WTC11 (cell line): ENCODE measurements at regions not wholly inside any gene's neighbourhood (a gene's known extent, or its start where the extent isn't known, plus 50 kb on each side); places are given as distances from the start of the nearest gene placed in this dataset.

Experiments used
- ATAC-seq: fragments of 200-7000 bp; cut with Tn5 transposase; 2 replicates; pipeline ENCODE4 v1.10.0; 2021; ENCODE audit warnings: mild to moderate bottlenecking, moderate library complexity
- CTCF ChIA-PET: fragments of 300-600 bp; sonication (Branson Sonifier 250); formaldehyde crosslinking; loops from one replicate; lab custom pipeline; 2021; ENCODE audit warnings: antibody characterized with exemption; lab: Charles Lee
- POLR2A ChIA-PET: fragments of 350-600 bp; sonication (Branson Sonifier 250); formaldehyde crosslinking; loops from one replicate; lab custom pipeline; 2021; ENCODE audit warnings: antibody characterized with exemption; lab: Charles Lee
- DNase-seq: peaks from one replicate; pipeline ENCODE4 v3.0.0; 2021; ENCODE audit warnings: low spot score
- H3K27ac Mint-ChIP-seq: 2 replicates; pipeline ENCODE4 v1.8.0; 2021; ENCODE audit warnings: mixed read lengths
- H3K27me3 Mint-ChIP-seq: 2 replicates; pipeline ENCODE4 v1.8.0; 2021; ENCODE audit warnings: low read depth, mild to moderate bottlenecking, moderate library complexity, mixed read lengths
- H3K36me3 Mint-ChIP-seq: 2 replicates; pipeline ENCODE4 v1.8.0; 2021; ENCODE audit warnings: mixed read lengths
- H3K4me1 Mint-ChIP-seq: 2 replicates; pipeline ENCODE4 v1.8.0; 2022; ENCODE audit warnings: mixed read lengths
- H3K4me3 Mint-ChIP-seq: 2 replicates; pipeline ENCODE4 v1.8.0; 2021; ENCODE audit warnings: mild to moderate bottlenecking, moderate library complexity, mixed read lengths
- H3K9me3 Mint-ChIP-seq: 2 replicates; pipeline ENCODE4 v1.8.0; 2021; ENCODE audit warnings: mixed read lengths
- ARID4B ChIP-seq: sonication (generic); formaldehyde crosslinking; IDR thresholded peaks from 2 replicates; pipeline ENCODE4 v1.8.0; 2023; ENCODE audit warnings: missing genetic modification reagents, mild to moderate bottlenecking, borderline replicate concordance
- E2F4 ChIP-seq: sonication (generic); formaldehyde crosslinking; IDR thresholded peaks from 2 replicates; pipeline ENCODE4 v1.8.1; 2022; ENCODE audit warnings: low read depth, mild to moderate bottlenecking, moderate library complexity, missing genetic modification reagents, borderline replicate concordance
- ESRRA ChIP-seq: sonication (generic); formaldehyde crosslinking; IDR thresholded peaks from 2 replicates; pipeline ENCODE4 v1.8.1; 2022; ENCODE audit warnings: mild to moderate bottlenecking, missing genetic modification reagents, borderline replicate concordance
- ETV6 ChIP-seq: sonication (generic); formaldehyde crosslinking; IDR thresholded peaks from 2 replicates; pipeline ENCODE4 v1.8.1; 2022; ENCODE audit warnings: mild to moderate bottlenecking, missing genetic modification reagents
- HMGA2 ChIP-seq: fragments of 250-450 bp; sonication (Bioruptor Pico); IDR thresholded peaks from 2 replicates; pipeline ENCODE4 v1.4.0; 2021; ENCODE audit warnings: mild to moderate bottlenecking, moderate library complexity
- KAT7 ChIP-seq: sonication (generic); formaldehyde crosslinking; IDR thresholded peaks from 2 replicates; pipeline ENCODE4 v1.8.1; 2023; ENCODE audit warnings: missing genetic modification reagents, mild to moderate bottlenecking, borderline replicate concordance
- NR1H2 ChIP-seq: sonication (generic); formaldehyde crosslinking; IDR thresholded peaks from 2 replicates; pipeline ENCODE4 v1.9.0; 2021; ENCODE audit warnings: mild to moderate bottlenecking, moderate library complexity, missing genetic modification reagents
- PRRX2 ChIP-seq: fragments of 250-450 bp; sonication (Bioruptor Pico); IDR thresholded peaks from 2 replicates; pipeline ENCODE4 v1.8.0; 2021; ENCODE audit warnings: mild to moderate bottlenecking
- SOX15 ChIP-seq: fragments of 250-450 bp; sonication (Bioruptor Pico); IDR thresholded peaks from 2 replicates; pipeline ENCODE4 v1.9.0; 2021; ENCODE audit warnings: mild to moderate bottlenecking
- USF2 ChIP-seq: sonication (generic); formaldehyde crosslinking; IDR thresholded peaks from 2 replicates; pipeline ENCODE4 v1.8.1; 2023; ENCODE audit warnings: mild to moderate bottlenecking, missing genetic modification reagents, moderate library complexity
- ZBTB43 ChIP-seq: sonication (generic); formaldehyde crosslinking; IDR thresholded peaks from 2 replicates; pipeline ENCODE4 v1.8.1; 2023; ENCODE audit warnings: mild to moderate bottlenecking, missing genetic modification reagents
- ZNF263 ChIP-seq: sonication (generic); formaldehyde crosslinking; IDR thresholded peaks from 2 replicates; pipeline ENCODE4 v1.8.1; 2022; ENCODE audit warnings: low read depth, mild to moderate bottlenecking, moderate library complexity, missing genetic modification reagents
- ZNF317 ChIP-seq: sonication (generic); formaldehyde crosslinking; IDR thresholded peaks from 2 replicates; pipeline ENCODE4 v1.8.1; 2023; ENCODE audit warnings: low read depth, mild to moderate bottlenecking, moderate library complexity, missing genetic modification reagents, borderline replicate concordance
- ZNF423 ChIP-seq: fragments of 250-450 bp; sonication (Bioruptor Pico); IDR thresholded peaks from 2 replicates; pipeline ENCODE4 v2.1.2; 2022; ENCODE audit warnings: mild to moderate bottlenecking, moderate library complexity
- TF ChIP-seq, protein P1 (sequence below): fragments of 250-450 bp; sonication (Bioruptor Pico); IDR thresholded peaks from 2 replicates; pipeline ENCODE4 v1.8.0; 2021; ENCODE audit warnings: mild to moderate bottlenecking
- TF ChIP-seq, protein P2 (sequence below): sonication (generic); formaldehyde crosslinking; IDR thresholded peaks from 2 replicates; pipeline ENCODE4 v1.8.1; 2022; ENCODE audit warnings: mild to moderate bottlenecking, moderate library complexity, missing genetic modification reagents
- TF ChIP-seq, protein P3 (sequence below): sonication (generic); formaldehyde crosslinking; IDR thresholded peaks from 2 replicates; pipeline ENCODE4 v1.8.0; 2022; ENCODE audit warnings: mild to moderate bottlenecking, missing genetic modification reagents

DNA sequence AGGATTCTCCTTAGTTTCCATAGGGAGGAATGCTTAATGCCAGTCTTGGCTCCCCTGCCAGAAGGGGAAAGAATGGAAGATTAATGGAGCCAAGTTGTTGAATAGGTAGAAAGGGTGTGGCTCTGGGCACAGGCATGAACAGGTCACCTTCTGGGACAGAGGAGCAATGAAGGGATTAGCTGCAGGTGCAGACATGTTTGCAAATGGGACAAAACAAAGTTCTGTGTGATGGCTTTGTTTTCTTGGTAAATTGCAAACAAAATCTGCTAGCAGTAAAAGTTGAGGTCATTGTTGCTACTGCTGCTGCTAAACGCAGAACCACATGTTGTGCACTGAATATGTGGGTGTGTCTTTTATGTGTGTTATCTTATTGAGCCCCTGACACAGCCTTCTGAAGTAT, 93.3 kb downstream of the PERP start:
- TF ChIP-seq ZNF263 (CRISPR knock-in tag) (no peak), ARID4B (CRISPR knock-in tag) (no peak), NR1H2 (CRISPR knock-in tag) (no peak), USF2 (CRISPR knock-in tag) (no peak), HMGA2 (no peak), PRRX2 (CRISPR knock-in tag) (no peak), ESRRA (CRISPR knock-in tag) (no peak), ZNF317 (no peak), E2F4 (no peak)
- TF ChIP-seq, protein P1, sequence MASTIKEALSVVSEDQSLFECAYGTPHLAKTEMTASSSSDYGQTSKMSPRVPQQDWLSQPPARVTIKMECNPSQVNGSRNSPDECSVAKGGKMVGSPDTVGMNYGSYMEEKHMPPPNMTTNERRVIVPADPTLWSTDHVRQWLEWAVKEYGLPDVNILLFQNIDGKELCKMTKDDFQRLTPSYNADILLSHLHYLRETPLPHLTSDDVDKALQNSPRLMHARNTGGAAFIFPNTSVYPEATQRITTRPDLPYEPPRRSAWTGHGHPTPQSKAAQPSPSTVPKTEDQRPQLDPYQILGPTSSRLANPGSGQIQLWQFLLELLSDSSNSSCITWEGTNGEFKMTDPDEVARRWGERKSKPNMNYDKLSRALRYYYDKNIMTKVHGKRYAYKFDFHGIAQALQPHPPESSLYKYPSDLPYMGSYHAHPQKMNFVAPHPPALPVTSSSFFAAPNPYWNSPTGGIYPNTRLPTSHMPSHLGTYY (CRISPR knock-in tag): no peak
- TF ChIP-seq, protein P2, sequence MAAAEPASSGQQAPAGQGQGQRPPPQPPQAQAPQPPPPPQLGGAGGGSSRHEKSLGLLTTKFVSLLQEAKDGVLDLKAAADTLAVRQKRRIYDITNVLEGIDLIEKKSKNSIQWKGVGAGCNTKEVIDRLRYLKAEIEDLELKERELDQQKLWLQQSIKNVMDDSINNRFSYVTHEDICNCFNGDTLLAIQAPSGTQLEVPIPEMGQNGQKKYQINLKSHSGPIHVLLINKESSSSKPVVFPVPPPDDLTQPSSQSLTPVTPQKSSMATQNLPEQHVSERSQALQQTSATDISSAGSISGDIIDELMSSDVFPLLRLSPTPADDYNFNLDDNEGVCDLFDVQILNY (CRISPR knock-in tag): no peak
- no peaks in the 10 kb centered on the region for H3K9me3 Mint-ChIP-seq
- no peaks in the 10 kb centered on the region for H3K36me3 Mint-ChIP-seq
- no peak overlapping the region for H3K27ac Mint-ChIP-seq
- no peak for DNase-seq
- no peaks in the 10 kb centered on the region for H3K27me3 Mint-ChIP-seq
- H3K4me3 Mint-ChIP-seq: no peak overlapping the region
- ChIA-PET CTCF (interaction anchor here (1.6 kb wide), 1 partner anchor 10 kb away, joined by 6 read pairs; no protein-coding TSS in a partner anchor), POLR2A (no interaction called here)
- ATAC-seq: no peak
- peaks cover 7% of the 10 kb centered on the region; the same call in 1 of the 2 replicates for H3K4me1 Mint-ChIP-seq

DNA sequence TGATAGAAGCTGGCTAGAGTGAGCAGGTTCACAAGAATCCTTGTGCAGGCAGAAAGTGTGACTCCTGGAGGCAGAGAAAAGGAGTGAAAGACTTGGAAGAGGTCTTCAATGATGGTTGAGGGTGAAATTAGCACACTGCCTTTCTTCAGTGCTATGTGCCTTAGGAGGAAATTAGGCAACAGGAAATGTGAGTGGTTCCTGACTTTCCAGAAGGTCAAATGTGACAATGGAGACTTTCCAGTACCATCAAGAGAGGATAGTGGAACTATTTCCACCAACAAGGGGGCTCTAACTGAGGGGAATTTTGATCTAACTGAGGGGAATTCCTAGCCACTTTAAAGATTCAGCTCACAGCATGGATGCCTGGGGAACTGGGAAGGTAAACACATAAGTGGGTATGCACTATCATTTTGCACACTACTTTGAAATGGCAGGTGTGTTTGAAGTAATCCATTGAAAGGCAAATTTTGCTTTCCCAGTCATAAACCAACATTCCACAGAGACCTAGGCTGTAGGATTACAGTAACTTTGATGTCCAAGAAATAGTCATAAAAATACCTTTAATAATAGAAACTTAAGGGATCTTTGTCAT, 90.0 kb downstream of the PERP start:
- H3K27ac Mint-ChIP-seq: no peak overlapping the region
- TF ChIP-seq ETV6 (CRISPR knock-in tag) (no peak), ZBTB43 (CRISPR knock-in tag) (no peak), ESRRA (CRISPR knock-in tag) (no peak), ZNF423 (CRISPR knock-in tag) (no peak), KAT7 (CRISPR knock-in tag) (no peak), ARID4B (CRISPR knock-in tag) (no peak), SOX15 (no peak)
- TF ChIP-seq, protein P3, sequence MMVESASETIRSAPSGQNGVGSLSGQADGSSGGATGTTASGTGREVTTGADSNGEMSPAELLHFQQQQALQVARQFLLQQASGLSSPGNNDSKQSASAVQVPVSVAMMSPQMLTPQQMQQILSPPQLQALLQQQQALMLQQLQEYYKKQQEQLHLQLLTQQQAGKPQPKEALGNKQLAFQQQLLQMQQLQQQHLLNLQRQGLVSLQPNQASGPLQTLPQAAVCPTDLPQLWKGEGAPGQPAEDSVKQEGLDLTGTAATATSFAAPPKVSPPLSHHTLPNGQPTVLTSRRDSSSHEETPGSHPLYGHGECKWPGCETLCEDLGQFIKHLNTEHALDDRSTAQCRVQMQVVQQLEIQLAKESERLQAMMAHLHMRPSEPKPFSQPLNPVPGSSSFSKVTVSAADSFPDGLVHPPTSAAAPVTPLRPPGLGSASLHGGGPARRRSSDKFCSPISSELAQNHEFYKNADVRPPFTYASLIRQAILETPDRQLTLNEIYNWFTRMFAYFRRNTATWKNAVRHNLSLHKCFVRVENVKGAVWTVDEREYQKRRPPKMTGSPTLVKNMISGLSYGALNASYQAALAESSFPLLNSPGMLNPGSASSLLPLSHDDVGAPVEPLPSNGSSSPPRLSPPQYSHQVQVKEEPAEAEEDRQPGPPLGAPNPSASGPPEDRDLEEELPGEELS (CRISPR knock-in tag): no peak

More for the DNA sequence above, 90.0 kb downstream of the PERP start:
- no peaks in the 10 kb centered on the region for H3K27me3 Mint-ChIP-seq
- H3K4me3 Mint-ChIP-seq: no peak overlapping the region
- ChIA-PET POLR2A (interaction anchor here (0.6 kb wide), 1 partner anchor 19 kb away, joined by 3 read pairs; no protein-coding TSS in a partner anchor), CTCF (interaction anchor here (0.6 to 1.0 kb wide), 2 partner anchors 13 to 96 kb away, joined by 3 to 4 read pairs; no protein-coding TSS in a partner anchor)
- H3K36me3 Mint-ChIP-seq: no peaks in the 10 kb centered on the region
- ATAC-seq (no peak), DNase-seq (no peak)
- H3K4me1 Mint-ChIP-seq: peaks cover 7% of the 10 kb centered on the region; the same call in 1 of the 2 replicates
- H3K9me3 Mint-ChIP-seq: no peaks in the 10 kb centered on the region
